ENCODE measurements at regions not wholly inside any gene's neighbourhood (a gene's known extent, or its start where the extent isn't known, plus 50 kb on each side); places are given as distances from the start of the nearest gene placed in this dataset.
"Not testable (repeated sequence)": the region's sequence is repeated elsewhere in the genome, so short reads cannot be mapped to it uniquely, and the experiment has no call there.

GRCh38 chr5:130937046-130937445 lies 228.0 kb downstream of the HINT1 start:
- no peak for DNase-seq

DNA sequence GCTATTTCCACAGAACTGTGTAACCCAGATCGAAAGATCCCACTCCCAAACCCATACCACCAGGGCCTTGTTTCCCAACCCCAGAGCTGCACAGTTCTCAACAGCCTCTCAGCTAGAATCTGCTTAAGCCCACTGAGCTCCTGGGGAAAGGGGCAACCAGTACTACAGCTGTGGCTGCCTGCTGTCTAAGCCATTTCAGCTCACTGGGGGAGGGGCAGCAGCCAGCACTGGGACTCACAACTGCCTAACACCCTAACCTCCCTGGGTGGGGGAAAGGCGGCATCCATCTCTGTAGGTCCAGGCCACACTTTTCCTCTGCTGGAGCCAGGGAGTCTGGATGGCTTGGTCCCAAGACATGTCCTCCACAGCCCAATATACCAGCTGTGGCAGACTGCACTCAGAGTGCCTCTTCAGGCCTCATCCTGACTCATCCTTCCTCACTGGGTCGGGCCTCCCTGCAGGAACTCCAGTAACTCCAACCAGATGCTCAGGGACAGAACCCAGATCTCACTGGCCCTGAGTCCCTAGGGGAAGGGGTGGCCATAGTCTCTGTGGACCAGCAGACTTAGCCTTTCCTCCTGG lies 241.4 kb downstream of the HINT1 start:
- no peak for DNase-seq

GRCh38 chr5:130912088-130912487 lies 253.0 kb downstream of the HINT1 start:
- peak in 1 of 2 experiments; percentile 2 for DNase-seq

- DNase-seq, result no peak
Observed at GRCh38 chr5:130908186-130908585, 256.9 kb downstream of the HINT1 start.

DNA sequence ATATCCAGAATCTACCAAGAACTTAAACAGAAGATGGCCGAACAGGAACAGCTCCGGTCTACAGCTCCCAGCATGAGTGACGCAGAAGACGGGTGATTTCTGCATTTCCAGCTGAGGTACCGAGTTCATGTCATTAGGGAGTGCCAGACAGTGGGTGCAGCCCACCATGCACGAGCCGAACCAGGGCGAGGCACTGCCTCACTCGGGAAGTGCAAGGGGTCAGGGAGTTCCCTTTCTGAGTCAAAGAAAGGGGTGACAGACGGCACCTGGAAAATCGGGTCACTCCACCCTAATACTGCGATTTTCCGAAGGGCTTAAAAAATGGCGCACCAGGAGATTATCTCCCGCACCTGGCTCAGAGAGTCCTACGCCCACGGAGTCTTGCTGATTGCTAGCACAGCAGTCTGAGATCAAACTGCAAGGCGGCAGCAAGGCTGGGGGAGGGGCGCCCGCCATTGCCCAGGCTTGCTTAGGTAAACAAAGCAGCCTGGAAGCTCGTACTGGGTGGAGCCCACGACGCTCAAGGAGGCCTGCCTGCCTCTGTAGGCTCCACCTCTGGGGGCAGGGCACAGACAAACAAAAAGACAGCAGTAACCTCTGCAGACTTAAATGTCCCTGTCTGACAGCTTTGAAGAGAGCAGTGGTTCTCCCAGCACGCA lies 267.4 kb downstream of the HINT1 start:
- DNase-seq, result peak; percentile 67 to 76

GRCh38 chr5:130897181-130897536 lies 267.9 kb downstream of the HINT1 start:
- DNase-seq, result not testable (repeated sequence)

DNA sequence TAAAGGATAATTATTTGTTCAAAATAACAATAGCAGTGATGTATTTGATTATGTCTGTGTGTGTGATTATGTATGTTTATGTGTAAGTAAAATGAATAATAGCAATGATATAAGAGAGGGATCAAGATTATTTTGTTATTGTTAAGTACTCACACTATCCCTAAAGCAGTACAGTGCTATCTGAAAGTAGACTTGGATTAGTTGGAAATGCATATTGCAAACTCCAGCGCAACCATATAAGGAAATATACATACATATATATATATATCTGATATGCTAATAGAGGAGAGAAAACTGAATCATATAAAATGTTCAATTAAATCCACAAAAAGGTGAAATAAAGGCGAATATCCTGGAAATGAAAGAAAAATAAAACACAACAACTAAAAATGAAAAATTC lies 268.4 kb downstream of the HINT1 start:
- DNase-seq, result peak in 1 of 2 experiments; percentile 1

DNA sequence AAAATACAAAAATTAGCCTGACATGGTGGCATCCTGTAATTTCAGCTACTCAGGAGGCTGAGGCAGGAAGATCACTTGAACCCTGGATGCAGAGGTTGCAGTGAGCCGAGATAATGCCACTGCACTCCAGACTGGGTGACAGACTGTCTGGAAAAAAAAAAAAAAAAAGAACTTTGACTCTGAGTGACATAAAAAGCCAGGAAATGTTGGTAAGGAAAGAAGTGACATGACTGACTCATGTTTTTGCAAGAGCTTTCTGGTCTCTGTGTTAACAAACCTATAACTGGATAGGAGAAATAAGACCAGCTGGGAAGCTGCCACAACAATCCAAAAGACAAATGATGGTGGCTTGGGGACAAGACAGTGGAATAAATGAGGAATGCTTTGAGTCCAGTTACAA lies 272.1 kb downstream of the HINT1 start:
- DNase-seq, result no peak

- DNase-seq, result no peak
Observed at GRCh38 chr5:130890610-130891009, 274.4 kb downstream of the HINT1 start.

- DNase-seq, result no peak
Observed at GRCh38 chr5:130885691-130886090, 279.4 kb downstream of the HINT1 start.

DNA sequence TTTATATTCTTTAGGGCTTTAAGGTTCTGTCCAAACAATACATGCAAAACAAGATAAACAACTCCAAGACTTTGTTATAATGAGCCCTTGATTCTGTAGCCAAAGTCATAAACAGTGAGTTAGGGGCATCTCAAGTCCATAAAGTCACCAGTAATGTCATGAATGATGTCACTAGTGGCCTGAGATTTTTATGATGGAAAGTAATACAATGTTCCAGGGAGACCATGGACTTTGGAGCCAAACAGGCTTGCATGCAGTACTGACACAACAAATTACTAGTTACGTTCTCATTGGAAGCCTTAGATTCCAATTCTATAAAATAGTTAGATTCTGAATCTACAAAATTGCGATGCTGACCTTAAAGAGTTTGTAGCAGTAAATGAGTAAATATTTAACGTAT lies 280.0 kb downstream of the HINT1 start:
- no peak for DNase-seq

- DNase-seq, result no peak
Observed at GRCh38 chr5:130884023-130884422, 281.0 kb downstream of the HINT1 start.

DNA sequence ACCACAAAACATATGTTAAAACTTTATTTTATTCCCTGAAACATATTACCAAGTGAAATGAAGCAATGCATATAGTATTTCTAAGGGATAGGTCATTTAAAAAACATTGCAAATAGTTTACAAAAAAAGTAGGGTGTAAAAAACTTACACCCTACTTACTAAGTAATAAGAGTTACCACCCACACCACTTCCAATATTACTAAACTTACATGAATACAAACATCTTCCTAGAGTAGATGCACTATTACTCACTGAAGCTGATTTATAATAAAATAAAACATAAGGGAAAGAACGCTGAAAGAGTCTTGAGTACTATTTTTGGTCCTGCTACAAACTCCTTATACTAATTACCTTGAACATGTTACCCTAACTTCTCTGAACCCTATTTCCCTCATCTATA lies 289.4 kb downstream of the HINT1 start:
- DNase-seq, result no peak

DNA sequence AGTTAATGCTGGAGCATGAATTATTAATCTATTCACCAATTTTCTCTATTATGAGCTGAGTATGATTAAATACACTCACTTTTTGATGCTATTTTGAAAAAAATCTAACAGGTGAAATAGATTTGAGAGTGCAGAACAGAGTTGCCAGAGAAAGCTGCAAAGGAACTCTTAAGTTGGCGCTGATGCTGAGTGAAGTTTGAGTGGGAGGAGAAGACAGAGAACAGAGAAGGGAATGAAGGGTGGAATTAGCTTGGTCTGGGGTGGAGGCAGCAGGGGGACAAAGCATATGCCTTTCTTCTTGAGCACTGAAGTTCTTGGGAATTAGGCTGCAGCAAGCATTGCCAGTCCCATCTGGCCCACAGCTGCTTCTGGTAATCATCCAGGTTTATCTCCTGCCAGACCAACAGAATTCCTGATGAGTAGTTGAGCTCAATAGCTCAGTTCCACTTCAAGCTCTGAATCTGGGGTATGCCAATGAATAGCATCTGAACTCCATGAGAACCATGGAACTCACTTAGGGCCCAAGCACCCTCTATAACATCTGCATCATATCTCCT lies 290.1 kb downstream of the HINT1 start:
- DNase-seq, result no peak

GRCh38 chr5:130871346-130872086 lies 293.5 kb downstream of the HINT1 start:
- DNase-seq, result peak in 1 of 2 experiments; percentile 20

GRCh38 chr5:130870691-130871090 lies 294.4 kb downstream of the HINT1 start:
- DNase-seq, result no peak

- no peak for DNase-seq
Observed at GRCh38 chr5:130868186-130868840, 296.7 kb downstream of the HINT1 start.

DNA sequence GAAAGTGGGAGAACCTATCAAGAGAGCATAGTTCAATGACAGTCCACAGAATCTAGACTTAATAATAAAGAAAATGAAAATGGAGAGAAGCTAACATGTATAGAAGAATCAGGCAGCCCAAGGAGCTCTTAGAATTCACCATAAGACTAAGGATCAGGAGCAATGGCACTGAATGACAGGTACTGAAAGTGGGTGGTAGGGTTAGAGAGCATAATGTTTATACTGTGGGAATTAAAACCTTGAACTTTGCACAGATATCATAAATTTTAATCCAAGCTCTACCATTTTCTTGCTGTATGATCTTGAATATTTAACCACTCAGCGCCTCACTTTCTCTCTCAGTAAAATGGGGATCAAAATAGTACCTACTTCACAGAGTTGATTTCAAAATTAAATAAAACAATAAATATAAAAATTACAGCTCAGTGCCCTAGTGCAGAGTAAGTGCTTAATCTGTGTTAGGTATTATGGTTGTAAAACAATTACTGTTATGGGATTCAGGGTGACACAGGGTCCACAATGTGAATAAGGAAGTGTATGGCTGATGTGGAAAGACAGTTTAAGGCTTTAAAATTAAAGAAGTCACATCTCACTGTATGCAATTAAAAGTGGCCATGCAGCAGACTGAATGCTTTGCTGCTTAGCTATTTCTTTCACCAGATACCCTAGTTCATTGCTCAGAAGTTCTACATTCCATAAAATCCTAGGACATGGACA lies 319.8 kb downstream of the HINT1 start:
- no peak for DNase-seq

DNA sequence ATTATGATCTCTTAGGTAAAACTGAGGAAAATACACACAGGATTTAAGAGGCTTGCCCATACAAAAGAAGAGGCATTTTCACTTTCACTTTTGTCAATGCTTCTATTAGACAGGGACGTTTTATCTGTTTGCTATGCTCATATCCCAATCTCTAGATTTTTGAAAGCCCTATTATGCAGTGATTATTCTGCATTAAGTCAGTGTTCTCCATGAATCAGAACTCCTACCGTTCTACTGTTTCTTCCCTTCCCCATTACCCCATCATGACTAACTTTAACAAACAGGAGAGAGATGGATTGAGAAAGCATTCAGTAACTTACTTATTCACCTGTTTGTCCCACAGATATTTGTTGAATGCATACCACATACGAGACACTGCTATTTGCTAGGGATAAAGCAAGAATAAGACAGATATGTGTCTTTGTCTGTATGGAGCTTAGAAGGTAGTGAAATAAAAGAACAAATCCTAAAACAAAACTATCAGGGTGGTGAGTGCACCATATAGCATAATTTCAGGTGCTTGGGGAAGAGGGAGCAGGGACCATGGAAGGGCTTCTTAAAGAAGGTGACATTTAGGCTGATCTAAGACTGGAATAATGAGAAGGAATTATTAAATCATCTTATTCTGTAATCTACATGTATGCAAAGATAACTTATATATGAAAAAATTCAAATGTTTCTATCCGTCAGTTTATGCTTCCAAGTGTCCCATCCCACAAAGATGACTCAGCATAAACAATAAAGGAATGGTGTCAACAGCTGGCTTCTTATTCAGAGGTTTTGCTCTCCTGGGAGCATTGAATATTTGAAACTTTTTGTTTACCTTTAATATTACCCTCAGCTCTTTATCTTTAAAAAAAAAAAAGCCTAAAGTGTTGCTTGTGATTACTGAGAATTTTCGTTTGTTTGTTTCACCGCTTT lies 328.1 kb downstream of the HINT1 start:
- DNase-seq, result no peak

- DNase-seq, result peak; percentile 2 to 27
Observed at GRCh38 chr5:130817598-130818384, 347.3 kb downstream of the HINT1 start.

DNA sequence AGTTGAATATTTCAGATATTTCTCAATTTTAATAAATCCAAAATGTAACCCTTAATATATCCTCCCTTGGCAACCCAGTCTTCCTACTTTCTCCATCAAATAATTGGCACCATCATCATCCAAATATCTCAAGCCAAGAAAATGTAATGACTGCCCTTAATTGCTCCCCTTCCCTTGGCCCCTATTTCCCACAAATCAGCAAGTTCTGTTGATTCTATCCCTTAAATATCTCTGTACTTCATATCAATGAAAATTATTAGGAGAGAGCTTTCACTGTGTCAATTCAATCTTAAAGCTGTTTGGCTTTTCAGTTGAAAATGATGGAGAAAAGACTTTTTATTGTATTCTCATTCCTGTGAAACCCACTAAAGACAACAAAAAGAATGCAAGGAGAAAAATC lies 349.8 kb downstream of the HINT1 start:
- no peak for DNase-seq

Data from NCI-H526 (cell line).